ENCODE measurements at regions not wholly inside any gene's neighbourhood (a gene's known extent, or its start where the extent isn't known, plus 50 kb on each side); places are given as distances from the start of the nearest gene placed in this dataset.

- Mint-ChIP-seq H3K9me3 (ENCODE audit: unreplicated experiment) (no peaks in the 10 kb centered on the region), H3K27ac (ENCODE audit: unreplicated experiment) (no peak overlapping the region), H3K4me1 (ENCODE audit: unreplicated experiment) (no peaks in the 10 kb centered on the region), H3K36me3 (ENCODE audit: low read depth, unreplicated experiment) (no peaks in the 10 kb centered on the region), H3K27me3 (ENCODE audit: unreplicated experiment) (peaks cover 2% of the 10 kb centered on the region), H3K4me3 (ENCODE audit: unreplicated experiment) (no peak overlapping the region)
- no peak for DNase-seq (ENCODE audit: low spot score)
- TF ChIP-seq CTCF (IDR thresholded peaks at IDR 0.05; ENCODE audit: unreplicated experiment) = no peak
Measured at GRCh38 chr5:26482076-26482809, 556.1 kb downstream of the CDH9 start.

GRCh38 chr5:26470439-26470838 lies 567.9 kb downstream of the CDH9 start:
- TF ChIP-seq CTCF (IDR thresholded peaks at IDR 0.05; ENCODE audit: unreplicated experiment) = no peak
- Mint-ChIP-seq H3K4me1 (ENCODE audit: unreplicated experiment) (no peaks in the 10 kb centered on the region), H3K36me3 (ENCODE audit: low read depth, unreplicated experiment) (no peaks in the 10 kb centered on the region), H3K4me3 (ENCODE audit: unreplicated experiment) (no peak overlapping the region), H3K27ac (ENCODE audit: unreplicated experiment) (no peak overlapping the region), H3K9me3 (ENCODE audit: unreplicated experiment) (no peaks in the 10 kb centered on the region), H3K27me3 (ENCODE audit: unreplicated experiment) (no peaks in the 10 kb centered on the region)
- DNase-seq (ENCODE audit: low spot score) = no peak

GRCh38 chr5:26439121-26439520 lies 599.3 kb downstream of the CDH9 start:
- TF ChIP-seq CTCF (IDR thresholded peaks at IDR 0.05; ENCODE audit: unreplicated experiment) = no peak
- Mint-ChIP-seq H3K27ac (ENCODE audit: unreplicated experiment) (no peak overlapping the region), H3K4me1 (ENCODE audit: unreplicated experiment) (no peaks in the 10 kb centered on the region), H3K9me3 (ENCODE audit: unreplicated experiment) (no peaks in the 10 kb centered on the region), H3K36me3 (ENCODE audit: low read depth, unreplicated experiment) (no peaks in the 10 kb centered on the region), H3K27me3 (ENCODE audit: unreplicated experiment) (no peaks in the 10 kb centered on the region), H3K4me3 (ENCODE audit: unreplicated experiment) (no peak overlapping the region)
- no peak for DNase-seq (ENCODE audit: low spot score)

- Mint-ChIP-seq H3K4me3 (ENCODE audit: unreplicated experiment) (no peak overlapping the region), H3K27me3 (ENCODE audit: unreplicated experiment) (peaks cover 2% of the 10 kb centered on the region), H3K36me3 (ENCODE audit: low read depth, unreplicated experiment) (no peaks in the 10 kb centered on the region), H3K27ac (ENCODE audit: unreplicated experiment) (no peak overlapping the region), H3K9me3 (ENCODE audit: unreplicated experiment) (no peaks in the 10 kb centered on the region), H3K4me1 (ENCODE audit: unreplicated experiment) (no peaks in the 10 kb centered on the region)
- no peak for TF ChIP-seq CTCF (IDR thresholded peaks at IDR 0.05; ENCODE audit: unreplicated experiment)
- no peak for DNase-seq (ENCODE audit: low spot score)
Measured at GRCh38 chr5:26434688-26435087, 603.7 kb downstream of the CDH9 start.

GRCh38 chr5:26432386-26432785 lies 606.0 kb downstream of the CDH9 start:
- TF ChIP-seq CTCF (IDR thresholded peaks at IDR 0.05; ENCODE audit: unreplicated experiment) = no peak
- H3K27me3 Mint-ChIP-seq (ENCODE audit: unreplicated experiment) = peaks cover 2% of the 10 kb centered on the region
- H3K27ac Mint-ChIP-seq (ENCODE audit: unreplicated experiment) = no peak overlapping the region
- H3K4me1 Mint-ChIP-seq (ENCODE audit: unreplicated experiment) = no peaks in the 10 kb centered on the region
- no peak overlapping the region for H3K4me3 Mint-ChIP-seq (ENCODE audit: unreplicated experiment)
- DNase-seq (ENCODE audit: low spot score) = no peak
- H3K9me3 Mint-ChIP-seq (ENCODE audit: unreplicated experiment) = no peaks in the 10 kb centered on the region
- no peaks in the 10 kb centered on the region for H3K36me3 Mint-ChIP-seq (ENCODE audit: low read depth, unreplicated experiment)

All from endothelial cell (in vitro differentiated cells).